ENCODE measurements at regions not wholly inside any gene's neighbourhood (a gene's known extent, or its start where the extent isn't known, plus 50 kb on each side); places are given as distances from the start of the nearest gene placed in this dataset.

DNA sequence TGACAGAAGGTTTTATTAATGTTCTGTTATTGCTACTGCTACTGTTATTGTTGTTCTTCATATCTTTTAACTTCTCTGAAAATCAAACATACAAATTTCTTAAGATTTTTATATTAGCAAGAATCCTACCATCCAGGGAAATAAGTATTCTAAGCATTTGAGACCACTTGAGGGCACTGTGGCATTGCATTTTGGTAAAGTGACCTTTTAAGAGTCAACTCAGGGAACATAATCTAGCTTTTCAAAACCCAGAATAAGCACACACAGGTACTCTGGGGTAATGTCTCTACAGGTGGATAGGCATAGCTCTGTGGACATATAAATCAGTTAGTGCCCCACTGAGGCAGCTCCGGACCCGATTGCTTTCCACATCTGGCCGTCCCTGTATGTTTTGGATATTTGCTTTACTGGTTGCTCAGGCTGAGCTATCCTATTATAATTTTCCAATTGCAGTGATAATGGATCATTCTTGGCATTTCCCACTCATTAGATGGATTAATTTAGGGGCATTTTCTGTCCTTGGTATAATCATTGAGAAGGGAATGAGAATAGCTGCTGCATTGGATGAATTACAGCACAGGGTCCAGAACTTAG, 1425.1 kb upstream of the CDH8 start:
- DNase-seq: peak in 1 of 3 donors; percentile 46
- no peak overlapping the region for H3K4me3 ChIP-seq
- H3K36me3 ChIP-seq: no peaks in the 10 kb centered on the region
- H3K4me1 ChIP-seq: no peaks in the 10 kb centered on the region
- no peaks in the 10 kb centered on the region for H3K27me3 ChIP-seq
- no peak overlapping the region for H3K27ac ChIP-seq
- H3K9me3 ChIP-seq: no peaks in the 10 kb centered on the region
- no peak for TF ChIP-seq POLR2A (IDR thresholded peaks at IDR 0.05)
- TF ChIP-seq, protein P1, sequence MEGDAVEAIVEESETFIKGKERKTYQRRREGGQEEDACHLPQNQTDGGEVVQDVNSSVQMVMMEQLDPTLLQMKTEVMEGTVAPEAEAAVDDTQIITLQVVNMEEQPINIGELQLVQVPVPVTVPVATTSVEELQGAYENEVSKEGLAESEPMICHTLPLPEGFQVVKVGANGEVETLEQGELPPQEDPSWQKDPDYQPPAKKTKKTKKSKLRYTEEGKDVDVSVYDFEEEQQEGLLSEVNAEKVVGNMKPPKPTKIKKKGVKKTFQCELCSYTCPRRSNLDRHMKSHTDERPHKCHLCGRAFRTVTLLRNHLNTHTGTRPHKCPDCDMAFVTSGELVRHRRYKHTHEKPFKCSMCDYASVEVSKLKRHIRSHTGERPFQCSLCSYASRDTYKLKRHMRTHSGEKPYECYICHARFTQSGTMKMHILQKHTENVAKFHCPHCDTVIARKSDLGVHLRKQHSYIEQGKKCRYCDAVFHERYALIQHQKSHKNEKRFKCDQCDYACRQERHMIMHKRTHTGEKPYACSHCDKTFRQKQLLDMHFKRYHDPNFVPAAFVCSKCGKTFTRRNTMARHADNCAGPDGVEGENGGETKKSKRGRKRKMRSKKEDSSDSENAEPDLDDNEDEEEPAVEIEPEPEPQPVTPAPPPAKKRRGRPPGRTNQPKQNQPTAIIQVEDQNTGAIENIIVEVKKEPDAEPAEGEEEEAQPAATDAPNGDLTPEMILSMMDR (IDR thresholded peaks at IDR 0.05): peak in 4 of 6 experiments; percentile 16 to 58 (median 49)

GRCh38 chr16:63458846-63459245, 1422.6 kb upstream of the CDH8 start:
- Histone ChIP-seq H3K4me1 (no peaks in the 10 kb centered on the region), H3K9me3 (no peaks in the 10 kb centered on the region), H3K4me3 (no peak overlapping the region), H3K36me3 (no peaks in the 10 kb centered on the region), H3K27me3 (no peaks in the 10 kb centered on the region), H3K27ac (no peak overlapping the region)
- TF ChIP-seq, protein P1 (IDR thresholded peaks at IDR 0.05): no peak
- no peak for TF ChIP-seq POLR2A (IDR thresholded peaks at IDR 0.05)
- DNase-seq: no peak

DNA sequence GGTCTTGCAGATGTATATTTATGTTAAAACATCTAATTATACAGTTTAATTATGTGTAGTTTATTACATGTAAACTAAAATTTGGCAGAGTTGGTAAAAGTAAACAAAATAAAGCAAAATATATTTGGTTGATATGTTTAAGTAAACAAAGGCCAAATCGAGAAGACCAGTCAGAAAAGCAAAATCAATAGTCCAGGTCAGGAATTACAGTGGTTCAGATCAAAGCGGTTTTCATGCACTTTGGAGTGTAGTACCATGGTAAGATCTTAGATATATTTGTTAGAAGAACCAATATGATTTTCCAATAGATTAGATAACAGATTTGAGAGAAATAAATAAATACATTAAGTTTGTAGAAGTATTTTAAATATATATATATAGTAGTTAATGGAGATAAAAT, 1421.6 kb upstream of the CDH8 start:
- no peak for DNase-seq
- Histone ChIP-seq H3K36me3 (no peaks in the 10 kb centered on the region), H3K27ac (no peak overlapping the region), H3K4me3 (no peak overlapping the region), H3K4me1 (no peaks in the 10 kb centered on the region), H3K27me3 (no peaks in the 10 kb centered on the region), H3K9me3 (no peaks in the 10 kb centered on the region)
- no peak for TF ChIP-seq POLR2A (IDR thresholded peaks at IDR 0.05)
- TF ChIP-seq, protein P1 (IDR thresholded peaks at IDR 0.05): no peak

DNA sequence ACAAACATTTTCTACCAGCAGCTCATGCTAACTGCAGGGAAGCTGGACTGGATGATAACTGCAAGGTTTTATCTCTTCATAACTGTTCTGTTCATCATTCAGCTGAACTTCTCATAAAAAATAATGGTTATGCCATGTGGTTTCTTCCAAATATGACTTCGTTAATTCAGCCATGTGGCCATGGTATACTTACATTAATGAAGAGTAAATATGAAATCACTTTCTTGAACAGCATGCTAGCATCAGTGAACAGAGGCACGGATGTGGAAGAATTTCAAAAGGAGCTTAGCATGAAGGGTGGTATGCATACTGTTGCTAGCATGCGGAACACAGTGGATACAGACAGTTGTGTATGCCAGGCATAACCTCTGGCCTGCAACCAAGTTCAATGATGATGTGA, 1417.0 kb upstream of the CDH8 start:
- no peaks in the 10 kb centered on the region for H3K36me3 ChIP-seq
- TF ChIP-seq, protein P1 (IDR thresholded peaks at IDR 0.05): no peak
- TF ChIP-seq POLR2A (IDR thresholded peaks at IDR 0.05): no peak
- H3K27me3 ChIP-seq: no peaks in the 10 kb centered on the region
- H3K27ac ChIP-seq: no peak overlapping the region
- H3K4me1 ChIP-seq: no peaks in the 10 kb centered on the region
- no peak for DNase-seq
- no peak overlapping the region for H3K4me3 ChIP-seq
- H3K9me3 ChIP-seq: no peaks in the 10 kb centered on the region

GRCh38 chr16:63447121-63447520, 1410.9 kb upstream of the CDH8 start:
- no peaks in the 10 kb centered on the region for H3K36me3 ChIP-seq
- no peak for DNase-seq

More at GRCh38 chr16:63447121-63447520, 1410.9 kb upstream of the CDH8 start:
- H3K9me3 ChIP-seq: no peaks in the 10 kb centered on the region
- TF ChIP-seq, protein P1 (IDR thresholded peaks at IDR 0.05): no peak
- no peak for TF ChIP-seq POLR2A (IDR thresholded peaks at IDR 0.05)
- no peak overlapping the region for H3K4me3 ChIP-seq
- H3K4me1 ChIP-seq: no peaks in the 10 kb centered on the region
- H3K27me3 ChIP-seq: no peaks in the 10 kb centered on the region
- no peak overlapping the region for H3K27ac ChIP-seq
